MM.1S (cell line): ENCODE measurements at regions not wholly inside any gene's neighbourhood (a gene's known extent, or its start where the extent isn't known, plus 50 kb on each side); places are given as distances from the start of the nearest gene placed in this dataset.
A peak's percentile ranks its signal among the peaks of the same experiment; 100 is the strongest.

Experiments used
- DNase-seq: peaks from one replicate; pipeline ENCODE4 v3.0.0-alpha.2; 2015
- H2AFZ ChIP-seq: fragments of 300-600 bp; sonication (generic); 2 replicates; pipeline ENCODE4 v1.6.0; 2016; ENCODE audit warnings: antibody characterized with exemption, low read length
- H3F3A ChIP-seq: fragments of 300-600 bp; sonication (generic); 2 replicates; pipeline ENCODE4 v1.6.1; 2016; ENCODE audit warnings: mild to moderate bottlenecking, antibody characterized with exemption, low read length, moderate library complexity, mixed read lengths; ENCODE audit not compliant: insufficient read depth
- H3K27ac ChIP-seq: fragments of 300-600 bp; sonication (generic); 2 replicates; pipeline ENCODE4 v1.5.1; 2016; ENCODE audit warnings: mild to moderate bottlenecking, low read length
- H3K27me3 ChIP-seq: fragments of 300-600 bp; sonication (generic); replicated peaks from 2 replicates; pipeline ENCODE4 v1.6.0; 2016; ENCODE audit warnings: low read length; ENCODE audit not compliant: insufficient read depth
- H3K36me3 ChIP-seq: fragments of 300-600 bp; sonication (generic); replicated peaks from 2 replicates; pipeline ENCODE4 v1.6.1; 2016; ENCODE audit warnings: mild to moderate bottlenecking, low read length, mixed read lengths; ENCODE audit not compliant: insufficient read depth
- H3K4me1 ChIP-seq: fragments of 300-600 bp; sonication (generic); 2 replicates; pipeline ENCODE4 v1.6.1; 2016; ENCODE audit warnings: low read length, mixed read lengths
- H3K4me2 ChIP-seq: fragments of 300-600 bp; sonication (generic); 2 replicates; pipeline ENCODE4 v1.6.0; 2016; ENCODE audit warnings: low read depth, low read length
- H3K4me3 ChIP-seq: fragments of 300-600 bp; sonication (generic); 2 replicates; pipeline ENCODE4 v1.5.1; 2016; ENCODE audit warnings: low read length, mixed read lengths
- H3K79me2 ChIP-seq: fragments of 300-600 bp; sonication (generic); 2 replicates; pipeline ENCODE4 v1.6.1; 2016; ENCODE audit warnings: mixed run types, low read length, mixed read lengths
- H3K9ac ChIP-seq: fragments of 300-600 bp; sonication (generic); 2 replicates; pipeline ENCODE4 v1.6.1; 2016; ENCODE audit warnings: low read length, mixed read lengths
- H3K9me2 ChIP-seq: fragments of 300-600 bp; sonication (generic); replicated peaks from 2 replicates; pipeline ENCODE4 v1.6.1; 2016; ENCODE audit warnings: mild to moderate bottlenecking, low read length, mixed read lengths; ENCODE audit not compliant: insufficient read depth
- H3K9me3 ChIP-seq: fragments of 300-600 bp; sonication (generic); replicated peaks from 2 replicates; pipeline ENCODE4 v1.6.1; 2016; ENCODE audit warnings: mild to moderate bottlenecking, low read length, mixed read lengths; ENCODE audit not compliant: insufficient read depth
- H4K20me1 ChIP-seq: fragments of 300-600 bp; sonication (generic); 2 replicates; pipeline ENCODE4 v1.6.1; 2016; ENCODE audit warnings: mild to moderate bottlenecking, low read length, moderate library complexity, mixed read lengths; ENCODE audit not compliant: insufficient read depth
- CTCF ChIP-seq: fragments of 300-600 bp; sonication (generic); IDR thresholded peaks from 2 replicates; pipeline ENCODE4 v1.5.1; 2016; ENCODE audit warnings: antibody characterized with exemption, low read length, mixed read lengths
- EZH2 ChIP-seq: fragments of 300-600 bp; sonication (generic); optimal IDR thresholded peaks from 2 replicates; pipeline ENCODE3; 2017; ENCODE audit warnings: low read depth, mild to moderate bottlenecking, antibody characterized with exemption, low read length, mixed read lengths
- EZH2phosphoT487 ChIP-seq: fragments of 300-600 bp; sonication (generic); IDR thresholded peaks from 2 replicates; pipeline ENCODE4 v1.6.1; 2018; ENCODE audit warnings: antibody characterized with exemption, low read length

GRCh38 chr14:43887523-43887922 is 619.6 kb downstream of the FSCB start:
- no peaks in the 10 kb centered on the region for H4K20me1 ChIP-seq
- H3K79me2 ChIP-seq: no peaks in the 10 kb centered on the region
- no peaks in the 10 kb centered on the region for H3K9me3 ChIP-seq
- H3K4me1 ChIP-seq: no peaks in the 10 kb centered on the region
- no peaks in the 10 kb centered on the region for H3K27me3 ChIP-seq
- H3K36me3 ChIP-seq: no peaks in the 10 kb centered on the region
- no peaks in the 10 kb centered on the region for H3K9me2 ChIP-seq
- no peak overlapping the region for H3K4me3 ChIP-seq
- H3K4me2 ChIP-seq: no peak overlapping the region
- no peak for TF ChIP-seq CTCF
- H3K9ac ChIP-seq: no peak overlapping the region
- no peaks in the 10 kb centered on the region for H3F3A ChIP-seq
- no peak overlapping the region for H2AFZ ChIP-seq
- no peak for DNase-seq
- H3K27ac ChIP-seq: no peak overlapping the region

- Histone ChIP-seq H3F3A (no peaks in the 10 kb centered on the region), H3K79me2 (no peaks in the 10 kb centered on the region), H3K4me3 (no peak overlapping the region), H3K4me1 (no peaks in the 10 kb centered on the region), H3K27ac (peak overlapping the region; percentile 23; the same call in 1 of the 2 replicates), H4K20me1 (no peaks in the 10 kb centered on the region), H3K9me3 (no peaks in the 10 kb centered on the region), H2AFZ (no peak overlapping the region), H3K36me3 (no peaks in the 10 kb centered on the region), H3K4me2 (peak overlapping the region; percentile 21; the same call in 1 of the 2 replicates), H3K27me3 (no peaks in the 10 kb centered on the region), H3K9me2 (no peaks in the 10 kb centered on the region), H3K9ac (no peak overlapping the region)
- peak; percentile 58 for DNase-seq
- TF ChIP-seq EZH2phosphoT487 (no peak), CTCF (no peak), EZH2 (no peak)
Observed at GRCh38 chr14:43877351-43877960, 629.6 kb downstream of the FSCB start.

GRCh38 chr14:43872752-43873655 is 634.1 kb downstream of the FSCB start:
- no peak overlapping the region for H2AFZ ChIP-seq
- H3K9ac ChIP-seq: no peak overlapping the region
- no peaks in the 10 kb centered on the region for H3K4me1 ChIP-seq
- H3K4me2 ChIP-seq: no peak overlapping the region
- no peak overlapping the region for H3K4me3 ChIP-seq
- no peaks in the 10 kb centered on the region for H3K36me3 ChIP-seq
- no peaks in the 10 kb centered on the region for H3F3A ChIP-seq
- no peaks in the 10 kb centered on the region for H3K79me2 ChIP-seq
- no peak overlapping the region for H3K27ac ChIP-seq
- DNase-seq: no peak
- no peaks in the 10 kb centered on the region for H3K9me2 ChIP-seq
- H3K9me3 ChIP-seq: no peaks in the 10 kb centered on the region
- no peak for TF ChIP-seq EZH2phosphoT487
- no peak for TF ChIP-seq EZH2
- no peak for TF ChIP-seq CTCF
- no peaks in the 10 kb centered on the region for H4K20me1 ChIP-seq
- no peaks in the 10 kb centered on the region for H3K27me3 ChIP-seq
